ENCODE measurements at regions not wholly inside any gene's neighbourhood (a gene's known extent, or its start where the extent isn't known, plus 50 kb on each side); places are given as distances from the start of the nearest gene placed in this dataset.
A peak's percentile ranks its signal among the peaks of the same experiment; 100 is the strongest.
"Not testable (repeated sequence)": the region's sequence is repeated elsewhere in the genome, so short reads cannot be mapped to it uniquely, and the experiment has no call there.

DNA sequence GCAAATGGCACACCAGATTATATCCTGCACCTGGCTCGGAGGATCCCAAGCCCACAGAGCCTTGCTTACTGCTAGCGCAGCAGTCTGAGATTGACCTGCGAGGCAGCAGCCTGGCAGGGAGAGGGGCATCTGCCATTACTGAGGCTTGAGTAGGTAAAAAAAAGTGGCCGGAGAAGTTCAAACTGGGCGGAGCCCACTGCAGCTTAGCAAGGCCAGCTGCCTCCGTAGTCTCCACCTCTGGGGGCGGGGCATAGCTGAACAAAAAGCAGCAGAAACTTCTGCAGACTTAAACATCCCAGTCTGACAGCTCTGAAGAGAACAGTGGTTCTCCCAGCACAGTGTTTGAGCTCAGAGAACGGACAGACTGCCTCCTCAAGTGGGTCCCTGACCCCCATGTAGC is 85.4 kb upstream of the TMEM170B start:
- DNase-seq (ENCODE audit: low read depth), result not testable (repeated sequence)

DNA sequence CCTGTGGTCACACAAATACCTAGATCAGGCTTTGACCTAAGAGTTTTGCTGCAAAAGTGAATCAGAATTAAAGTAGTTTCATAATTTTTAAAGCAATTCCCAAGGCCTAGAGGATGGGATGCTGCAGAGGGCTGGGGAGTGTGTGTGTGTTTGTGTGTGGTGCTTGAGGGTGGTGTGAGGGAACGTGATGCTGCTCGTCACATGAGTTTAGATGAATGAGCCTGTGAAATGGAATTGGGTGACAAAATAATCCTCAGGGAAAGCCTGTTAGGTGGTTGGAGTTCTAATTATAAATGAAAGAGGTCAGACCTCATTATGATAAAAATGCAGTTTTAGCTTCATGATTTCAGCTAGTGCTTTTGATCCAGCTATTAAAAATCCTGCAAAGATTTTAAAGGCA is 87.5 kb upstream of the TMEM170B start:
- no peak for DNase-seq (ENCODE audit: low read depth)

DNA sequence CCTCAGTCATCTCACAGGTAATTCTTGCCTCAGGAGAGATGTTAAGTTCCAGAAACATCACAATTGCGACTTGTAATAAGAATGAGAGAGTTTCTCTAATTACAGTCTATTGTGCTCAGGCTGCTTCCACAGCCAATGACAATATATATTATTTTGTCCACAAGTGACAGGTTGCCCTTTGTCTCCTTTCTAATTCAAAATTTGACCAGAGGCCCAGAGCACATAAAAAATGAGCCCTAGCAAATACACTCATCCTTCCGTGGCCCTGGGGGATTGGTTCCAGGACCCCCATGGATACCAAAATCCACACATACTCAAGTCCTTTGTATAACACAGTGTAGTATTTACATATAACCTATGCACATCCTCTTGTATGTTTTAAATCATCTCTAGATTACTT is 88.1 kb upstream of the TMEM170B start:
- no peak for DNase-seq (ENCODE audit: low read depth)

DNA sequence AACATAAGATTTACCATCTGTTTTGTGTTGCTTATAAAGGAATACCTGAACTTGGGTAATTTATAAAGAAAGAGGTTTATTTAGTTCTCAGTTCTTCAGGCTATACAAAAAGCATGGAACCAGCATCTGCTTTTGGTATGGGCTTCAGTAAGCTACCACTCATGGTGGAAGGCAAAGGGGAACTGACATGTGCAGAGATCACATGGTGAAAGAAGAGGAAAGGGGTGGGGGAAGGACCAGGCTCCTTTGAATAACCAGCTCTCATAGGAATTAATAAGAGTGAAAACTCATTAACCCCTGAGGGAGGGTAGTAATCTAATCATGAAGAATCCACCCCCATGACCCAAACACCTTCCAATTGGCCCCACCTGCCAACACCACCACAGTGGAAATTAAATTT is 89.5 kb upstream of the TMEM170B start:
- DNase-seq (ENCODE audit: low read depth), result no peak

DNA sequence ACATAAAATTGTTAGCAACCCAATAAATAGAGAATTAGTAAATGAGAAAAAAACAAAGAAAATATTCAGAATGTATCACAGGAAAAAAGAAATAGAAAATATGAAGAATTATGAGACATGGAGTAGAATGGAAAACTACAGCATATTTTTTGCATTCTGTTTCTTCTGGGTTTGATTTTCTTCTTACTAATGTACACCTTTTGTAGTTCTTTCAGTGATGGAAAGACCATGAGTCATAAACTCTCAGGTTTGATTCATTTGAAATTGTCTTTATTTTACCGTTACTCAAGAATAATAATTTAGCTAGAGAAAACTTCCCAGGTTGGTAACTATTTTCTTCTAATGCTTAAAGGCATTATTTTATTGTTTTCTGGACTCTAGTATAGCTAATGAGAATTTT is 90.3 kb upstream of the TMEM170B start:
- no peak for DNase-seq (ENCODE audit: low read depth)

DNA sequence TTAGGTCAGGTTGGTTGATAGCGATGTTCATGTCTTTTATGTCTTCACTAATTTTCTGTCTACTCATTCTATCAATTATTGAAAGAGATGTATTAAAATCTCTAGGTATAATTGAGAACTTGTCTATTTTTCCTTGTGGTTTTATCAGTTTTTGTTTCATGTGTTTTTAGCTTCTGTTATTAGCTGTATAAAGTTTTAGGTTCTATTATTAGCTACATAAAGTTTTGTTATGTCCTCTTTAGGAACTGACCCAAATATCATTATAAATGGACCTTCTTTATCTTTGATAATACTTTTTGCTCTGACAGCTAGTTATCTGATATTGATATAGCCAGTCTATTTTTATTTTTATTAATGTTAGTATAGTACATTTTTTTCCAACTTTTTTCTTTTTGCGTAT is 92.4 kb upstream of the TMEM170B start:
- DNase-seq (ENCODE audit: low read depth), result no peak

DNA sequence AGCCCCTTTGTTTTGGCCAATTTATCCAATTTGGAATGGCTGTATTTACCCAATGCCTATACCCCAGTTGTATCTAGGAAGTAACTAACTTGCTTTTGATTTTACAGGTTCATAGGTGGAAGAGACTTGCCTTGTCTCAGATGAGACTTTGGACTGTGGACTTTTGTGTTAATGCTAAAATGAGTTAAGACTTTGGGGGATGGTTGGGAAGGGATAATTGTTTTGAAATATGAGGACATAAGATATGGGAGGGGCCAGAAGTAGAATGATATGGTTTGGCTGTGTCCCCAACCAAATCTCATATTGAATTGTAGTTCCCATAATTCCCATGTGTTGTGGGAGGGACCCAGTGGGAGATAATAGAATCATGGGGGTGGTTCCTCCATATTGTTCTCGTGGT is 94.4 kb upstream of the TMEM170B start:
- DNase-seq (ENCODE audit: low read depth), result not testable (repeated sequence)

DNA sequence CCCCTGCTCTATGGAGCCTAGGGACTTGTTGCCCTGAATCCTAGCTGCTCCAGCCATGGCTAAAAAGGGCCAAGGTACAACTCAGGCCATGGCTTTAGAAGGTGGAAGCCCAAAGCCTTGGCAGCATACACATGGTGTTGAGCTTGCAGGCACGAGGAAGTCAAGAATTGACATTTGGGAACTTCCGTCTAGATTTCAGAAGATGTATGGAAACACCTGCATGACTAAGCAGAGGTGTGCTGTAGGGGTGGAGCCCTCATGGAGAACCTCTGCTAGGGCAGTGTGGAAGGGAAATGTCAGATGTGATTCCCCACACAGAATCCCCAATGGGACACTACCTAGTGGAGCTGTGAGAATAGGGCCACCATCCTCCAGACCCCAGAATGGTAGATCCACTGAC is 95.1 kb upstream of the TMEM170B start:
- DNase-seq (ENCODE audit: low read depth), result no peak

DNA sequence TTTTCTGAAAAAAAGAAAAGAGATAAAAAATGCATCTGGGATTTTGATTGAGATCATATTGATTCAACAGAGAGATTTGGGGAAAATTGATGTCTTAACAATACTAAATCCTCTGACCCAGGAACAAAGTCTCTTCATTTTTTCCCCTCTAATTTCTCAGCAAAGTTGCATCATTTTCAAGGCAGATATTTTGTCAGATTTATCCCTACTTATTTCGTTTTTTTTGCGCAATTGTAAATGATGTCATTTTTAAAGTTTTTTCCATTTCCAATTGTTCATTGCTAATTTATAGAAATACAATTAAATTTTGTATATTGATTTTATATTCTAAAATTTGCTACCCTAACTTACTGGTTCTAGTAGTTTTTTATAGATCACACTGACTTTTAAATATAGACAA is 97.7 kb upstream of the TMEM170B start:
- no peak for DNase-seq (ENCODE audit: low read depth)

DNA sequence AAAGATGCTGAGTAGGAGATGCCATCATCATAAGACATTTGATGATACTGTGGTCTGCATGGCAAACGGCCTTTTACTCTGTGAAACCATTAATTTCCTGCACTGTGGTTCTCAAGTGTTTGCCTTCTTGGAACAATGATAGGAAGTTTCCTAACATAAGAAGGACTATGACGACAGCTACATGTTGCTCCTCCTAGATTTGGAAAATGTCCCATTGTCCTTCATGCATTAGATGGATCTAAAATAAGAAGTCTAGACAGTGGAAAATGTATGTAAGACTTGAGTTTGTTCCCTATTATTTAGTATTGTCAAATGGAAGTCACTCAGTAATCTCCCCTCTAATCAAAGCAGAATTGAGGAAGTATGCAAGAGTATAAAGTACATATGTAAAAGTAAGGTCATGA is 98.5 kb upstream of the TMEM170B start:
- no peak for DNase-seq (ENCODE audit: low read depth)

DNA sequence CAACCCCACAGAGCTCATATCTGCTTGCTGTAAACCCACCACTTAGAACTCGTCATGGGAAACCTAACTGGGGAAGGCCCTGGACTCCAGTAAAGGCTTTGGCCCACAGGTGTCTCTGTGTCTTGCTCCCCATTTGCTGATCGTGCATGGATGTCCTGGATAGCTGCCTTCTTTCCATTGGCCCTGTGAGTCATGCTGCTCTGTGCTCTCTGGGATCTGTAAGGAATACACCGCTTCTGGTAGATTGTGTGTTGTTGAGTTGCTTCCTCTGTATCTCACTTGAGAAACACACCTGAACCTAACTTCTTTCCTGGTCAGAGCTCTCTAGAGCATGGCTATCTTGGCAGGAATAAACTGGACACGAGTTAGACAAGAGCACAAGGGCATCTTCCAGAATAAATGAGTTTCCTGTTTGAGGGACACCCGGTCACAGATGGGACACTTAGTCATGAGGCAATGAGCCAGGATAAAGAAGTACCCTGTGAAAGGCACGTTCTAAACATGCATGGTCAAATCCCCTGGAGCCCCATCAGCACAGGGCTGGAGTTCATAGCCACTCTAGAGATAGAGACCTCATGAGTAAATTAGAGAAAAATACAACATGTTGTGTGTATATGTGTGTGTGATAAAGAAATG is 99.6 kb upstream of the TMEM170B start:
- no peak for DNase-seq (ENCODE audit: low read depth)

DNA sequence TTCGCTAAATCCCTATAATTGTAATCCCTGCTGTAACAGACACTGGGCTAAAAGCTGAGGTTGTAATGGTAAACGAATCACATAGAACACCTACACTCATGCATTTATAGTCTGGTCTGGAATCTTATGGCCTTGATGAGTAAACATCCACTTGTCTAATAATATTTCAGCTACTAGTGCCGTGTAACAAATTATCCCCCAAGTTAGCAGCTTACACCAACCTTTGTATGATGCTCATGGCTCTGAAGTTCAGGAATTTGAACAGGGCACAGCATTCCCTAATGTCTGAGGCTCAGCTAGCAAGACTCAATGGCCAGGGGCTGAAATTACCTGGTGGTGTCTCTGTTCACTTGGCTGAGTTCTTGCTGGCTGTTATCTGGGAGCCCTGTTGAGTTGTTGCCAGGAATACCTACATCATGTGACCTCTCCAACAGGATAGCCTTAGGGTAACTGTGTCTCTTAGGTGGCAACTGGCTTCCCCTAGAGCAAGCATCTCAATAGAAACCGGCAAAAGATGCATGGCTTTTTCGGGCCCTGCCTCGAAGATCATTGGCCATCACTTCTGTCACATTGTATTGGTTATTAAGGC is 100.9 kb upstream of the TMEM170B start:
- DNase-seq (ENCODE audit: low read depth), result no peak

DNA sequence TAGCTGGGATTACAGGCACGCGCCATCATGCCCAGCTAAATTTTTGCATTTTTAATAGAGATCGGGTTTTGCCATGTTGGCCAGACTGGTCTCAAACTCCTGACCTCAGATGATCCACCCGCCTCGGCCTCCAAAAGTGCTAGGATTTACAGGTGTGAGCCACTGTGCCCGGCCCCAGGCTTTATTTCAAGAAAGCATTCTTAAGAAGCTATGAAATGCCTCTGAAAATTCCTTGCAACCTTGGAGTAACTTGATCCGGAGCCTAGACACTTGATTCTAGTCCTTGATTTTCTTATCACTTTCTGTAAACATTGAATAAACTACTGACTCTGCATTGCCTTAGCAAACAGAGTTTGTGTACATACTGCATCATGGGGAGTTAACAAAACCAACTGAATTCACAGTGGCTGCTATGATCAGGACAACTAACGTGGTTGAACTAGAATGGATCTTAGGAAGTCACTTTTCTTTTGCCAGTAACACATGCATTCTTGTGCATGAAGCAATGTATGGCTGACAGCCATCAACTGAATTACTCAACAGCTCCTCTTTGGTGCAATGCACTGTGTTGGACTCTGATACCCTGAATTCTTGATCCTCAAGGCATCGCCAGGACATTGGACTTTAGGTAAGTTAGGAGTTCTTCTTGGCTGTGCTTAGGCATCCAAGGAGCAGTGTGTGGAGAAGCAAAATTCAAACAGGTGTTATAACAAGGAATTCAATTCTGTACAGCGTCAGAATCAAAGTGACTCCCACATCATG is 102.8 kb upstream of the TMEM170B start:
- peak; percentile 83 for DNase-seq (ENCODE audit: low read depth)

DNA sequence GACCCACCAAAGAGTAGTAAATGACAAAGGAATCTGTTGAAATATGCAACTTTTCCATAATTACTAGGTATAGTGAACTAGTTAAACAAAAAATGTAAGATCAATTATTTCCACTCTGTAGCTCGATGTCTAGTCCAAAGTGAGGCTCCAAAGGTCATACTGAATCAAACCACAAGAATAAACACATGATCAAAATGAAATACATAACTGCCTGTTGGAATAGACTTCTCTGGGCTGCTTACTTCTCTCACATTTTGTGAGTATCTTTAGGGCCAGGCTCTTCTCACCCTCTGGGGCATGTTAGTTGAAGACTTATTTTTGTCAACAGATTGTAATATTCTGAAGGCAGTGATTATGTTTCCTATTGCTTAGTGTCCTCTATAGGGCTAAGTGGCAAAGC is 103.7 kb upstream of the TMEM170B start:
- DNase-seq (ENCODE audit: low read depth), result no peak

DNA sequence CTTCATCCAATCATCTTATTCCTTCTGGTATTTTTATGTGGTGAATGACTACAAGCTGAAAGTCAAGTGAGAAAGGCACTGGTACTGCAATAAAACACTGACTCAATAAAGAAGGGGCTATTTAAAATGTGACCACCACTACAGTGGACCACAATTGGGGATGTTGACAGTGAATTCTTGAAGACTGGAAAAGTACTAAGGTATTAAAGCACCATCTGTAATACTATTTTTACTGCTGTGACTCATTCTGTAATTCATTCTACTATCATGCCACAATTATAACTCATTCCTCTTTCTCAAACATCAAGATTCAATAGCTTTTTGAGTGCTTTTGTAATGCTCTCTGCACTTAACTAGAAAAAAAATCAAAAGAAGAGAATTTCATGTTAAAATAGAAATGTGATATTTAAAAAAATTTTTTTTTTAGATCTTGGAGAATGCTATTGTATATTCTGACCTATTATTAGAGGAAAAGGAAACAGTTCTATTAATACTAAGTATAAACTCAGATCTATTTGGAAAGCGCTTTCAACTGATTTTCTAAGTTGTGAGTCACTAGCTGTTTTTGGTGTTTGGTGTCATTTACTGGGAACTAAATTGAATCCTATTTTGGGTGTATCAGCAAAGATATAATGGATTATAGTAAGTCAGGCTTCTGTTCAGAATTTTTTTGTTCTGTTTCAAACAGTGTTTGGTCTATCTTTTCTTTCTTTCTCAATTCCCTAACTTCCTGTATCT is 104.7 kb upstream of the TMEM170B start:
- DNase-seq (ENCODE audit: low read depth), result peak; percentile 93

DNA sequence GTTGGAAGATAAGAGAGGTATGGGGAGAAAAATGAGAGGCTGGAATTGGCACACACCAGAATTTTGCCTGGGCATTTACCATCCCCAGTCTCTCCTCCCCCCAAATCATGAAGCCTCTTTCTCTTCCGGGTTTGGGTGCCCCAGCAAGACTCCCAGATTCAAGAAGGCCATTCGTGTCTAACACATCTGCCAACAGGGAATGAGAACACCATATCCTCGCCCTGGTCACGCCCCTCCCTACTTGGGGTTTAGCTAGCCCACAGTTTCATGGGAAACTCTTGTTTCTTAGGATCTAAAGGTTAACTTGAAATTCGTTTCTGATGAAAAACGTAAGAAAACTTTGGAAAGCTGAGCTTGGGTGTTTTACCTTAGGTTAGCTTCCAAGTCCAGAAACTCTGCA is 105.5 kb upstream of the TMEM170B start:
- no peak for DNase-seq (ENCODE audit: low read depth)

DNA sequence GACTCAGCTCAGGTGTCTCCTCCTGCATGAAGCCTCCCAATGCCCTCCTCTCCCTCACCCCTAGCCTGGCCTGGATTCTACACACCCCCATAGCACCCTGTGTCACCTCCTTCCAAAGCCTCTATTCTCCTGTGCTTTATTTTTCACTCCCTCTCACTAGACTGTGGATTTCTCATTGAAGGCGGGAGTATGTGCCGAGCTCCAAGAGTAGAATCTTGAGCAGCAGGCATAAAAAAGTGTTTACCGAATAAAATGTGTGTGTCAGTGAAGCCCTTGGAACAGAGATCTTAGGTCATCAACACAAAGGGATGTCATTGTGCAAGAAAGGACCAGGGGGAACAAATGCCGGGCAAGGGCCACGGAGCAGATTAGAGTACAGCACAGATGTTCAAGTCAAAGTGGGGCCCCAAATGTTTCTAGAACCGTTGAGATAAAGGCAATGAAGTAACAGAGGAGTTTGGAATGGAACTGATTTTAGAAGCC is 106.1 kb upstream of the TMEM170B start:
- DNase-seq (ENCODE audit: low read depth), result no peak

DNA sequence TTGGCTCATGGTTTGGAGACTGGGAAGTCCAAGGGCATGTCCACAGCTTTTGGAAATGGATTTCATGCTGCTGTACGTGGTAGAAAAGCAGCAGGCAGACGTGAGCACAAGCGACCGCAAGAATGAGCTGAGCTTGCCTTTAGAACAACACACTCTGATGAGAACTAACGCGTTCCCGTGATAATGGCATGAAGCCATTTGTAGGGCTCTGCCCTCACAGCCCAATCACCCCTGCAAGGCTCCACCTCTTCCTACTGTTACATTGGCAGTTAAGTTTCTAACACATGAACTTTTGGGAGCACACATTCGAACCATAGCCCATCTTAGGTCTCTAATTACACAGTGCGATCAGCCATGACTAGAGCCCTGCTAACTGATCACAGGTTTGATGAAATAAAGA is 107.5 kb upstream of the TMEM170B start:
- peak; percentile 97 for DNase-seq (ENCODE audit: low read depth)

DNA sequence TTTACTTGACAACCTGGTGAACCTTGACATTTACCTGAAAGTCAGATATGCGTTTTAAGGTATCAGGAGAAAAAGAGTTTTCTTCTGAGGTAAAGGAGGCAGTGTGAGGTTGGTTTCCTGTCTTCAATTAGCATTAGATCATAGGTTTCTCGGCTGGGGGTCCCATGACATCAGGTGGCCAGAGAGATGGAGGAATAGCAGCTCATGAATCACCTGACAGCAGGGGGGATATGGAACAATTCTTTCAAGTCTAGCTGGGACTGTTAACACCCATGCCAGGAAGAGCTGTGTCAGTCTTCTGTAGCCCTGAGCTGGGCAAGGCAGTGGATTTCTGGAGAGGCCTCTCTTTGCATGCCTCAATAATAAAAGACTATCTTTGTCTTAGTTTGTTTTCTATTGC is 108.0 kb upstream of the TMEM170B start:
- peak; percentile 90 for DNase-seq (ENCODE audit: low read depth)

DNA sequence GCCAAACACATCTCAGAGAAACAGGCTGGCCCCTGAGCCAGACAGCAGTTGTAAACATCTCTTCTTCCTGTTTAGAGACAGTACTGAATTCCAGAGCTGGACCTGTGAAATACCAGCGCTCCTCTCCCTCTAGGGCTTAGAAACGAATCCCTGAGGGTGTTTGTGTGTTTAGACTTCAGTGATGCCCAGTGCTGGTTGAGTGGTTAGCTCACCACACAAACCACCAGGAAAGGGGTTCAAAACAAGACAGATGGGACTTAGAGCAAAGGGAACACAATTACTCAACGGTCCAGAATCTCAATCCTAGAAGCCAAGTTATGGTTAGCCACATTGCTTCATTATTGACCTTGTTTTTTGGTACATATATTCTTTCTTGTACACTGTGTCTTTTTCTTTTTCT is 108.7 kb upstream of the TMEM170B start:
- peak; percentile 100 for DNase-seq (ENCODE audit: low read depth)

DNA sequence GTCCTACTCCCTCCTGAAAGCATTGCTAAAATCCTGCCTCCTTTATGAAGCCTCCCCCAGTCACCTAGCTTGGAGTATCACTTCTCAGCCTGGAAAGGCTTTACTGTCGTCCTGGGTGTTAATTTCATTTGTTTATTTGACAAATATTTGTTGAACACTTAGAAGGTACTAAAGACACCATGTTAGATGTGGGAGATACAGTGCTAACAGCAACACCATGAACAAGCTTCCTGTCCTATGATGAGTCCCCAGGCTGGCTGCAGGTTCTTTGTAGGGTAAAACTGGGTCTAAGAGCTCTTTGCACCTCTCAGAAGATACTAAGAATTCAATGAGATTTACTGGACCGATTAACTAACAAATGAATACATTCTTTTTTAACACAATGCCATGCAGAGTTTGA is 109.2 kb upstream of the TMEM170B start:
- DNase-seq (ENCODE audit: low read depth), result no peak

DNA sequence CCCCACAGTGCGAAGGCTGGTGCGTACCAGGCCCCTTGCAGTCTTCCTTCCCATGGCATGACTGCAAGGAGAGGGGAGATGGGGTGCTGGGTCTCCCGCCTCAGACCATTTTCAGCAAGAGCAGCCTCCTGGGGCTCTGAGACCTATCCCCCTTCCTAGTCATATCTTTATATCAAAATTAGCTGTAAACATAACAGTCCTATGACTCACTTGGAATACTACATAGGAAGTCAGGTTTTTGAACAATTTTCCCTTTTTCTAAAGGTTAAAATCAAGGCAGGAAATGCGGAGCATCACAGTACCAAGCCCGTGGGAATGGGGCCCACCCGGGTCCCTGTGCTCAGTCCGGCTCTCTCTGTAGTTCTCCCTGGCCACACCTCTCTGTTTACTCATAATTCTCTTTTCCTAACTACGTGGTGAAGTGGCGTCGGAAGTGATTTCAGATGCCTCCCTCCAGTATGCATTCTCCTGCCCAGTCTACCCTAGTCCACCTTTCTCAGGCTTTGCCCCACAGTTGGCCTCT is 109.8 kb upstream of the TMEM170B start:
- no peak for DNase-seq (ENCODE audit: low read depth)

All from renal cortical epithelial cell (primary cell).